Lower leg skin (tissue), 3 donors: ENCODE measurements at regions not wholly inside any gene's neighbourhood (a gene's known extent, or its start where the extent isn't known, plus 50 kb on each side); places are given as distances from the start of the nearest gene placed in this dataset.

ENCODE experiments used
- CTCF ChIP-seq, 3 donors: fragments of 450-650 bp; IDR thresholded peaks; one replicate each; pipeline ENCODE4 v1.5.1; 2016; ENCODE audit warnings: antibody characterized with exemption in 3 of 3, mild to moderate bottlenecking in 3 of 3, moderate library complexity in 2 of 3
- POLR2A ChIP-seq, 2 donors: fragments of 450-650 bp; IDR thresholded peaks; one replicate each; pipeline ENCODE4 v1.6.1; 2016 to 2017; ENCODE audit warnings: antibody characterized with exemption in 2 of 2, mild to moderate bottlenecking in 1 of 2, moderate library complexity in 1 of 2

- TF ChIP-seq CTCF (IDR thresholded peaks at IDR 0.05), result no peak
- TF ChIP-seq POLR2A (IDR thresholded peaks at IDR 0.05), result no peak
Observed at GRCh38 chr2:22623620-22624019, 761.4 kb upstream of the KLHL29 start.
